ENCODE measurements at regions not wholly inside any gene's neighbourhood (a gene's known extent, or its start where the extent isn't known, plus 50 kb on each side); places are given as distances from the start of the nearest gene placed in this dataset.
"Not testable (repeated sequence)": the region's sequence is repeated elsewhere in the genome, so short reads cannot be mapped to it uniquely, and the experiment has no call there.

DNA sequence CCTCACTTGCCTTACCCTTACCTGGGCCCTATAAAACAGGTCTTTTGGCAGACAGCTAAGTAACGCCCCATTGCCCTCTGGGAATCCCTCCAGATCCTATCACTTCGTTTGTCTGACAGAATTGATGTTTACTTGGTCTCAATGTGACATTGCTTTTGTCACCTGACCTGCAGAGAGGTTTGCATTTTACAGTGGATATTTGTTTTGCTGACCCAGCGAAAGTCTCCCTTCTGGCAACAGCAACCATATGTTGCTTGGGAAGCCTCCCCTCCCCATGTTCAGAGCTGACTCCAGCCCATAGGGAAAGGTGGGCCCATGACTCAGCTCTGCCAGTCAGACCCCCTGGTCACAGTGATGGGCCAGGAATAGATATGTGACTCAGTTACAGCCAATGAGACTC, 54.0 kb upstream of the LARP1 start:
- ChIA-PET POLR2A (interaction anchor here (1.3 kb wide), 1 partner anchor 12 kb away, joined by 4 read pairs; no protein-coding TSS in a partner anchor), CTCF (no interaction called here), RAD21 (ENCODE audit: low non-redundant PET in 1 of 2, low total read pairs in 2 of 2, uncharacterized antibody in 2 of 2, unreplicated experiment in 2 of 2) (no interaction called here)
- H3K79me2 ChIP-seq (ENCODE audit: insufficient read depth, low read length) = no peaks in the 10 kb centered on the region
- no TSS peak for BruUV-seq (replicated peaks)
- no peaks in the 10 kb centered on the region for H4K20me1 ChIP-seq (ENCODE audit: insufficient read depth)
- H3K4me2 ChIP-seq (ENCODE audit: low read length) = peak overlapping the region; percentile 54
- H3K27me3 ChIP-seq (ENCODE audit: insufficient read depth, low read length) = no peaks in the 10 kb centered on the region
- DNase-seq (ENCODE audit: low read depth, low spot score) (no peak), ATAC-seq (peak; percentile 21; the same call in 1 of the 2 replicates)
- H3K9ac ChIP-seq (ENCODE audit: low read length) = no peak overlapping the region
- TF ChIP-seq EGR1 (IDR thresholded peaks at IDR 0.05; ENCODE audit: low read depth) = no peak
- TF ChIP-seq TCF7L2 (IDR thresholded peaks at IDR 0.05; ENCODE audit: borderline replicate concordance, extremely low read depth, insufficient read depth, insufficient read length) = no peak
- TF ChIP-seq REST (IDR thresholded peaks at IDR 0.05; ENCODE audit: low read depth) = no peak
- TF ChIP-seq EZH2 (IDR thresholded peaks at IDR 0.05) = no peak
- no peak for TF ChIP-seq SIN3A (IDR thresholded peaks at IDR 0.05; ENCODE audit: low read depth)
- TF ChIP-seq ELF1 (IDR thresholded peaks at IDR 0.05; ENCODE audit: borderline replicate concordance, low read depth) = no peak
- no peak for TF ChIP-seq RAD21 (IDR thresholded peaks at IDR 0.05; ENCODE audit: low read depth)
- TF ChIP-seq SP1 (IDR thresholded peaks at IDR 0.05; ENCODE audit: low read depth) = no peak
- no peak overlapping the region for H3K4me3 ChIP-seq (replicated peaks in 1 of 2; ENCODE audit: low read depth in 1 of 2, low read length in 2 of 2)
- no peak overlapping the region for H2AFZ ChIP-seq (ENCODE audit: low read depth, low read length, poor library complexity, severe bottlenecking)
- H3K9me2 ChIP-seq (ENCODE audit: insufficient read depth) = no peaks in the 10 kb centered on the region
- no peak overlapping the region for H3K27ac ChIP-seq (ENCODE audit: low read depth, low read length)
- no peaks in the 10 kb centered on the region for H3K9me3 ChIP-seq (ENCODE audit: control insufficient read depth in 1 of 2, insufficient read depth in 1 of 2, low read depth in 1 of 2, low read length in 2 of 2)
- no peaks in the 10 kb centered on the region for H3K36me3 ChIP-seq (ENCODE audit: control insufficient read depth in 1 of 2, insufficient read depth in 2 of 2, low read length in 2 of 2)
- peaks cover 21 to 28% of the 10 kb centered on the region in 2 experiments for H3K4me1 ChIP-seq (ENCODE audit: control insufficient read depth in 1 of 2, insufficient read depth in 2 of 2, low read length in 2 of 2)
- intact Hi-C loops (cut with micrococcal nuclease) = no loop called here

GRCh38 chr5:154700289-154700928, 54.8 kb upstream of the LARP1 start:
- H4K20me1 ChIP-seq (ENCODE audit: insufficient read depth); H3K79me2 ChIP-seq (ENCODE audit: insufficient read depth, low read length); H3K27ac ChIP-seq (ENCODE audit: low read depth, low read length); H3K9me3 ChIP-seq (ENCODE audit: control insufficient read depth in 1 of 2, insufficient read depth in 1 of 2, low read depth in 1 of 2, low read length in 2 of 2); H3K9me2 ChIP-seq (ENCODE audit: insufficient read depth); RAD21 ChIA-PET (ENCODE audit: low non-redundant PET in 1 of 2, low total read pairs in 2 of 2, uncharacterized antibody in 2 of 2, unreplicated experiment in 2 of 2); CTCF ChIA-PET; H3K4me2 ChIP-seq (ENCODE audit: low read length); H3K27me3 ChIP-seq (ENCODE audit: insufficient read depth, low read length); H3K36me3 ChIP-seq (ENCODE audit: control insufficient read depth in 1 of 2, insufficient read depth in 2 of 2, low read length in 2 of 2); H3K9ac ChIP-seq (ENCODE audit: low read length); intact Hi-C loops (cut with micrococcal nuclease); POLR2A ChIA-PET; ATAC-seq; H2AFZ ChIP-seq (ENCODE audit: low read depth, low read length, poor library complexity, severe bottlenecking); H3K4me3 ChIP-seq (replicated peaks in 1 of 2; ENCODE audit: low read depth in 1 of 2, low read length in 2 of 2); BruUV-seq (replicated peaks); DNase-seq (ENCODE audit: low read depth, low spot score): not testable (repeated sequence)
- peaks cover 21 to 28% of the 10 kb centered on the region in 2 experiments for H3K4me1 ChIP-seq (ENCODE audit: control insufficient read depth in 1 of 2, insufficient read depth in 2 of 2, low read length in 2 of 2)
